ENCODE measurements at regions not wholly inside any gene's neighbourhood (a gene's known extent, or its start where the extent isn't known, plus 50 kb on each side); places are given as distances from the start of the nearest gene placed in this dataset.

GRCh38 chr12:60137513-60137912 lies 541.7 kb downstream of the SLC16A7 start:
- no peak for DNase-seq (ENCODE audit: low read depth)
- Histone ChIP-seq H3K4me3 (ENCODE audit: low read depth, low read length) (no peak overlapping the region), H3K27me3 (ENCODE audit: control insufficient read depth, insufficient read depth, low read length) (no peaks in the 10 kb centered on the region), H3K36me3 (ENCODE audit: control insufficient read depth, insufficient read depth, low read length) (no peaks in the 10 kb centered on the region)
- TF ChIP-seq CTCF (IDR thresholded peaks at IDR 0.05; ENCODE audit: insufficient read depth, low read length, poor library complexity, severe bottlenecking): no peak

GRCh38 chr12:60138526-60138925 lies 542.7 kb downstream of the SLC16A7 start:
- Histone ChIP-seq H3K4me3 (ENCODE audit: low read depth, low read length) (no peak overlapping the region), H3K36me3 (ENCODE audit: control insufficient read depth, insufficient read depth, low read length) (no peaks in the 10 kb centered on the region), H3K27me3 (ENCODE audit: control insufficient read depth, insufficient read depth, low read length) (no peaks in the 10 kb centered on the region)
- TF ChIP-seq CTCF (IDR thresholded peaks at IDR 0.05; ENCODE audit: insufficient read depth, low read length, poor library complexity, severe bottlenecking): no peak
- no peak for DNase-seq (ENCODE audit: low read depth)

- Histone ChIP-seq H3K4me3 (ENCODE audit: low read depth, low read length) (no peak overlapping the region), H3K27me3 (ENCODE audit: control insufficient read depth, insufficient read depth, low read length) (no peaks in the 10 kb centered on the region), H3K36me3 (ENCODE audit: control insufficient read depth, insufficient read depth, low read length) (no peaks in the 10 kb centered on the region)
- no peak for TF ChIP-seq CTCF (IDR thresholded peaks at IDR 0.05; ENCODE audit: insufficient read depth, low read length, poor library complexity, severe bottlenecking)
- no peak for DNase-seq (ENCODE audit: low read depth)
These were observed 548.6 kb downstream of the SLC16A7 start for GRCh38 chr12:60144395-60144794.

DNA sequence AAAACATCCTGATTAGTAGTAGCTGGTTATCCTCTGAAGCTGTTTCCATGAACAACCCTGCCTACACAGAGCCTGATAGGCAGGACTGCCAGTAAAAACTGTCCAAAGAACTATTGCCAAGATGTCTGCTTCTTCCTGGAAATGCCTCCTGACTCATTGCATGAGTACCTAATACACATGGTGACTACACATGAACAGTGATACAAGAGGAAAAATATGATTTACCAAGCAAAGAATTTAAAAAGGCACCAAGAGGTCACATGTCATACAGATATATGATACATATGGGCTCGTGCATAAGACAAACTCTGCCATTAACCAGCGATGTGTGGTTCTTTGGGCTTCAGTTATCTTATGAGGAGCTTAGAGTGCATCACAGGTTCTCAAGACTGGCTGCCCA lies 552.3 kb downstream of the SLC16A7 start:
- peak; percentile 35 for DNase-seq (ENCODE audit: low read depth)
- H3K27me3 ChIP-seq (ENCODE audit: control insufficient read depth, insufficient read depth, low read length): no peaks in the 10 kb centered on the region
- H3K36me3 ChIP-seq (ENCODE audit: control insufficient read depth, insufficient read depth, low read length): no peaks in the 10 kb centered on the region
- TF ChIP-seq CTCF (IDR thresholded peaks at IDR 0.05; ENCODE audit: insufficient read depth, low read length, poor library complexity, severe bottlenecking): no peak
- H3K4me3 ChIP-seq (ENCODE audit: low read depth, low read length): no peak overlapping the region

GRCh38 chr12:60148831-60149230 lies 553.0 kb downstream of the SLC16A7 start:
- TF ChIP-seq CTCF (IDR thresholded peaks at IDR 0.05; ENCODE audit: insufficient read depth, low read length, poor library complexity, severe bottlenecking): no peak
- no peaks in the 10 kb centered on the region for H3K36me3 ChIP-seq (ENCODE audit: control insufficient read depth, insufficient read depth, low read length)
- no peaks in the 10 kb centered on the region for H3K27me3 ChIP-seq (ENCODE audit: control insufficient read depth, insufficient read depth, low read length)
- no peak overlapping the region for H3K4me3 ChIP-seq (ENCODE audit: low read depth, low read length)
- DNase-seq (ENCODE audit: low read depth): peak; percentile 53

DNA sequence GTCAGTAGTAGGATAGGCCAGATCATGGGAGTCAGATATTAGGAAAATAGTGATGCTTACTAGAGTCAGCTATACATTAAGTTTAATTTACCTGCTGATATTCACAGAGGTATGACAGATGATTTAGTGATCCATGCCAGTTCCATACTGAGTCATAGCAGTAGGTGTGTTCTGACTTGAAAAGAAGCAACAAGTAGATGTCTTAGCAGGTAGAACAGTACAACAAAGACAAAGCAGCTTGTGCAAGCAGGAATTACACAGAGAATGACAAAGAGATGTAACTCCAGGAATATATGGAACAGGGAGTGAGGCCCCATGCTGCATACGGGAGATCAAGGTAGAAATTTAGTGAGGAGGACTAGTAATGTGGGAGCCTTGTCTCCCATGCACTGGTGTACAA lies 556.9 kb downstream of the SLC16A7 start:
- TF ChIP-seq CTCF (IDR thresholded peaks at IDR 0.05; ENCODE audit: insufficient read depth, low read length, poor library complexity, severe bottlenecking): no peak
- H3K4me3 ChIP-seq (ENCODE audit: low read depth, low read length): no peak overlapping the region
- H3K27me3 ChIP-seq (ENCODE audit: control insufficient read depth, insufficient read depth, low read length): no peaks in the 10 kb centered on the region
- no peaks in the 10 kb centered on the region for H3K36me3 ChIP-seq (ENCODE audit: control insufficient read depth, insufficient read depth, low read length)
- no peak for DNase-seq (ENCODE audit: low read depth)

Data from kidney epithelial cell (primary cell).